ENCODE measurements at regions not wholly inside any gene's neighbourhood (a gene's known extent, or its start where the extent isn't known, plus 50 kb on each side); places are given as distances from the start of the nearest gene placed in this dataset.

DNA sequence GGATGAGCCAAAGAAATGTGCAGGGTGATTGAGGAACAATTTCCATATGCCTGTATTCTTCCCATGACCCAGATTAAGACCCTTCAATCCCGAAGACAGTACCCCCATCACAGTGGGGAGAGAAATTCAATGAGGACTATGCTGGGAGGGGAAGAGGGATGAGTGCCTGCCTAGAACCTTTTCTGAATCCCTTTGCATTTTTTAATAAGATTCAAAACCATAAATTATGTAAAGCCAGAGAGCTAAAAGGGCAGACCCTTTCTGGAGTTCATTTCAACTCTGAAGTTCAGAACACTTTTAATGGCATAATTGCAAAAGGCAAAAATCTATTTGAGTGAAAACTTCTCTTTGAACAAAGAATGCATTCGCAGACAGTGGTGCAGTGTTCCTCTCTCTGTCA, 529.5 kb downstream of the NTRK3 start:
- TF ChIP-seq, protein P1, sequence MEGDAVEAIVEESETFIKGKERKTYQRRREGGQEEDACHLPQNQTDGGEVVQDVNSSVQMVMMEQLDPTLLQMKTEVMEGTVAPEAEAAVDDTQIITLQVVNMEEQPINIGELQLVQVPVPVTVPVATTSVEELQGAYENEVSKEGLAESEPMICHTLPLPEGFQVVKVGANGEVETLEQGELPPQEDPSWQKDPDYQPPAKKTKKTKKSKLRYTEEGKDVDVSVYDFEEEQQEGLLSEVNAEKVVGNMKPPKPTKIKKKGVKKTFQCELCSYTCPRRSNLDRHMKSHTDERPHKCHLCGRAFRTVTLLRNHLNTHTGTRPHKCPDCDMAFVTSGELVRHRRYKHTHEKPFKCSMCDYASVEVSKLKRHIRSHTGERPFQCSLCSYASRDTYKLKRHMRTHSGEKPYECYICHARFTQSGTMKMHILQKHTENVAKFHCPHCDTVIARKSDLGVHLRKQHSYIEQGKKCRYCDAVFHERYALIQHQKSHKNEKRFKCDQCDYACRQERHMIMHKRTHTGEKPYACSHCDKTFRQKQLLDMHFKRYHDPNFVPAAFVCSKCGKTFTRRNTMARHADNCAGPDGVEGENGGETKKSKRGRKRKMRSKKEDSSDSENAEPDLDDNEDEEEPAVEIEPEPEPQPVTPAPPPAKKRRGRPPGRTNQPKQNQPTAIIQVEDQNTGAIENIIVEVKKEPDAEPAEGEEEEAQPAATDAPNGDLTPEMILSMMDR (IDR thresholded peaks at IDR 0.05; ENCODE audit: borderline replicate concordance, extremely low read depth, low read length, poor library complexity, severe bottlenecking), result no peak
- TF ChIP-seq EZH2 (IDR thresholded peaks at IDR 0.05; ENCODE audit: borderline replicate concordance, low read depth, low read length, severe bottlenecking), result no peak
